Activated T-cell treated with anti-CD3 and anti-CD28 coated beads, Interleukin-2, amount 50 U/mL, for 48 hours (primary cell): ENCODE measurements at regions not wholly inside any gene's neighbourhood (a gene's known extent, or its start where the extent isn't known, plus 50 kb on each side); places are given as distances from the start of the nearest gene placed in this dataset.
"Not testable (repeated sequence)": the region's sequence is repeated elsewhere in the genome, so short reads cannot be mapped to it uniquely, and the experiment has no call there.

ENCODE experiments used
- DNase-seq, 2 experiments: peaks; one replicate each; pipeline ENCODE4 v3.0.0-alpha.2; 2020

GRCh38 chr20:40896814-40897700 lies 131.6 kb upstream of the TOP1 start:
- DNase-seq = no peak

DNA sequence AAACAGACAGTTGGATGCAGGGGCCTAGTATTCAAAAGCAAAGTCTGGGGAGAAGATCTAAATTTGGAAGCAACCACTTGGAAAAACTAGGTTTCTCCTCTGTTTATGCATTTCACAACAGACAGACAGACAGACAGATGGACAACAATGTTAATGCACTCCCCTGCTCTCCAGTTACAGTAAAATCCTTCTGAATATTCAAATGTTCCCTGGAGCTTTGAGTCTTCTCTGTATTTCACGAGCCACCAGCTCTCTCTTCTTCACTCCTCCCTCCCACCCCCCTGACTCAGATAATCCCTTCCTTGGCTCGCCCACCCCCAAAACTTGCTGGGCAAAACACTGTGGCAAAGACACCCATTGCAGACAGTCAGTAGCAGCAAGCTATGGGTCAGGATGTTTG lies 129.3 kb upstream of the TOP1 start:
- no peak for DNase-seq

DNA sequence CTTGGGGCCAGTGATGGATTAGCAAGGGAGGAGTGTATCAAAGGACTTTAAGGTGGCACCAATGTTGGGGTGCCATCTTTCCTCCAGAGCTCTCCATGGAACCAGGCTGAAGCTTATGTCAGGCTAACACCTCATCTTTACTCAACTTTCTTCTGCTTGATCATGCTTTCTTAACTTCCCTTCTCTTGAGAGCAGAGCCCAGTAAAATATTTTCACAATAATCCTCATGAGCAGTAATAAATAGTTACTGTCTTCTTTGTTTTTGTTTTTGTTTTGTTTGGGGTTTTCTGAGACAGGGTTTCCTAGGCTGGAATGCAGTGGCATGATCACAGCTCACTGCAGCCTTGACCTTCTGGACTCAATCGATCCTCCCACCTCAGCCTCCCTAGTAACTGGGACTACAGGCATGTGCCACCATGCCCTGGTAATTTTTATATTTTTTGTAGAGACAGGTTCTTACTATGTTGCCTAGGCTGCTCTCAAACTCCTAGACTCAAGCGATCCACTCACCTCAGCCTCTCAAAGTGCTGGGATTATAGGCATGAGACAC lies 127.9 kb upstream of the TOP1 start:
- DNase-seq = no peak

GRCh38 chr20:40902661-40903060 lies 126.0 kb upstream of the TOP1 start:
- DNase-seq = no peak

- DNase-seq = no peak
Measured at GRCh38 chr20:40908309-40908708, 120.3 kb upstream of the TOP1 start.

DNA sequence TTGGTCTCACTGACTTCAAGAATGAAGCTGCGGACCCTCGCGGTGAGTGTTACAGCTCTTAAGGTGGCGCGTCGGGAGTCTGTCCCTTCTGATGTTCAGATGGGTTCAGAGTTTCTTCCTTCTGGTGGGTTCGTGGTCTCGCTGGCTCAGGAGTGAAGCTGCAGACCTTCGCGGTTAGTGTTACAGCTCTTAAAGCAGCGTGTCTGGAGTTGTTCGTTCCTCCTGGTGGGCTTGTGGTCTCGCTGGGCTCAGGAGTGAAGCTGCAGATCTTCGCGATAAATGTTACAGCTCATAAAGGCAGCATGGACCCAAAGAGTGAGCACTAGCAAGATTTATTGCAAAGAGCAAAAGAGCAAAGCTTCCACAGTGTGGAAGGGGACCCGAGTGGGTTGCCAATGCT lies 119.1 kb upstream of the TOP1 start:
- DNase-seq = not testable (repeated sequence)

- DNase-seq = not testable (repeated sequence)
Measured at GRCh38 chr20:40910436-40910835, 118.2 kb upstream of the TOP1 start.

GRCh38 chr20:40911152-40911551 lies 117.5 kb upstream of the TOP1 start:
- DNase-seq = not testable (repeated sequence)

DNA sequence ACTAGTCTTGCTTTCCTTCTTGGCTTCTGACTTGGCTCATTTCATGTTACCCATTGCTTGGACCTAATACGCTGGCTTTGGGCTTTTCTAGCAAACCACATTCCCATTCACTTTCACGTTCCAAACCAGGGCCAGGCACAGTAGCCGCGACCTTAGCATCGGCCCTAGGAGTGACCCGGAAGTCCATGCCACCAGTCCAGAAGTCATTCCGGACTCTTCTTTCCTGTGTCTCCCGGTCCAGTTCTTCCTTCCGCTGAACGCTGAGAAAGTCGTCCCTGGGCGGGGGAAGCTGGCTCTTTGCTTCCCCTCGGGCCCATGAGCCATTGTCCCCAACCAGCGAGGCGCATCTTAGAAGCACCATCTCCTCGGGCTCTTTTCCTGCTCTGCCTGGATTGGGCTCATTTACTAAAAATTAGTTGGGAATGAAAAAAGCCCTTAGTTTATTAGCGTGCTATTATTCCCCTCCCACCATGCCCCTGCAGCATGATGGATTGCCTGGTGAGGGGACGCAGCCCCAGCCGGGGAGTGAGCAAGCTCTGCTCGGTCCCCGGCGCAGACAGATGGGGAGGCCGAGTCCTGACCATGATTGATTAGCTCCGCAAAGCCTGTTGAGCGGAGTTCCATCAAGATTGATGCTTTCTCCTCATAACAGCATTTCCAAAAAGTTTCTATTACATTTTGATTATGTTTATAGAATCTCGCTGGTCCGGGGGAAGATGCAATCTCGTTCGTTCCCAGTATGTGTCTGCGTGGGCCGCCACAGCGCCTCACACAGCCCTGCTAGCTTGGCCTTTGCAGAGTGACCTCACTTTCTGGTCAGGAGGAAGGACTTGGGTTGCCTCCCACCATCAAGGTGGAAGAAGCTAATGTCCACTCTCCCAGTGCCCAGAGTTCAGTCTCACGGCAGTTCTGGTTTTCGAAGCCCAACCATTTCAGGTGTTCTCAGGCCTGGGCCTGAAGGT lies 115.1 kb upstream of the TOP1 start:
- no peak for DNase-seq

GRCh38 chr20:40915756-40916155 lies 112.9 kb upstream of the TOP1 start:
- no peak for DNase-seq

DNA sequence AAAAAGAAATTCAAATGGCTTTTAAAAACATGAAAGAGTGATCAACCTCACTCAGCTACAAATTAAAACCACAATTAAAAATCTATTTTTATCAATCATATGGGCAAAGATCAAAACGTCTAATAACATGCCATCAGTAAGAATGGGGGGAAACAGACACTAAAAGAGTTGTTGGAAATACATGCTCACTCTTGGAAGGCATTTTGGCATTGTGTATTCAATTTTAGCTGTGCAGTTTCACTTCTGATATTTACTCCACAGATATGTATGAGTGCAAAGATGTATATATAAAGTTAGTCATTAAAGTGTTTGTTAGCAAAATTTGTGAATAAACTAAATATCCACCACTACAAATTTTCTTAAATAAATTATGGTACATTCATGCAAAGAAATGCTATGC lies 112.3 kb upstream of the TOP1 start:
- DNase-seq = no peak

- DNase-seq = no peak
Measured at GRCh38 chr20:40920291-40920690, 108.3 kb upstream of the TOP1 start.

- DNase-seq = no peak
Measured at GRCh38 chr20:40922865-40923264, 105.8 kb upstream of the TOP1 start.

DNA sequence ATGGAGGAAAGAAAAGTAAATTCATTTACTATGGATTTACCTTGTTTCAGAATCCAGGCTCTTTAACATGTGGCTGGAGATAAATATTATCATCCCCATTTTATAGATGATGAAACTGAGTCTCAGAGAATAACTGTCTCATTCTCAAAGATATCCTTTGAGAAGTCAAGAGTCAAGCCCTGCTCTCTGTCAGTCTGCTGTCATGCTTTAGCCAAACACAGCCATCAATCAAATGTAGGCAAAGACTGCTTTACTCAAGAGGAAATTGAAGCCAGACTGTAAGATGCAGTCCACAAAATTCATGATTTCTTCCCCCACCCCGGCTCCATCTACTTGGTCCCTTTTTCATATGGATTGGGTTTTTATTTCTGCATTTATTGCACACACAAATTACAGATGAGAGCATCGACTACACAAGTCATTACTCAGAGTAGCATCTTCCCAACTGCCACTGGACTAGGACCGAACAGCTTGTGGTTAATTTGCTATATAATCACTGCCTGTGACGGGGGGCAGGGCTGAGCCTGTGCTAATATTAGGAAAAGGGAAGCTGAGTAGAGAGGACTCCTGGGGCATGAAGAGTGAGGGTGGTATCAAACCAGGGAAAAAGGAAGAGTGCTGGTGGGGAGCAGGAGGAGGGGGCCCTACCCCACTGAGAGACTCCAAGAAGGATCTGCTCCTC lies 102.7 kb upstream of the TOP1 start:
- DNase-seq = no peak

GRCh38 chr20:40926928-40927327 lies 101.7 kb upstream of the TOP1 start:
- DNase-seq = no peak

GRCh38 chr20:40930561-40930960 lies 98.1 kb upstream of the TOP1 start:
- DNase-seq = no peak

GRCh38 chr20:40931410-40932044 lies 97.1 kb upstream of the TOP1 start:
- no peak for DNase-seq

GRCh38 chr20:40932436-40932835 lies 96.2 kb upstream of the TOP1 start:
- no peak for DNase-seq

DNA sequence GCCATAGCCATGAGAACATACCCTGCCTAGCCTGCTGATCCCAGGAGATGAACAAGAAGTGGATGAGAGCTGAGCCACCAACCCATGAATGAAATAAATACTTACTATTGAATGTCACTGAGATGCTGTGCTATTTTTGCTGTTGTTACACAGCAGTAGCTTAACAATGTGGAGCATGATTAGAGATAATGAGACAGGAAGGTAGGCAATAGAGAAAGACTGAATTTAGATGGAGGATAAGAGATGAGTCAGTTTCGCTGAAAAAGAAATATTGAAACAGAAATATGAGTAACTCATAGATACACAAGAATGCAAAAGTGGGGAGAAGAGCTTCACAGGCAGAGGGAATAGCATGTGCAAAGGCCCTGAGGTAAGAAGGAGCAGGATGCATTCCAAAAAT lies 94.9 kb upstream of the TOP1 start:
- DNase-seq = no peak

- no peak for DNase-seq
Measured at GRCh38 chr20:40938020-40938419, 90.6 kb upstream of the TOP1 start.

DNA sequence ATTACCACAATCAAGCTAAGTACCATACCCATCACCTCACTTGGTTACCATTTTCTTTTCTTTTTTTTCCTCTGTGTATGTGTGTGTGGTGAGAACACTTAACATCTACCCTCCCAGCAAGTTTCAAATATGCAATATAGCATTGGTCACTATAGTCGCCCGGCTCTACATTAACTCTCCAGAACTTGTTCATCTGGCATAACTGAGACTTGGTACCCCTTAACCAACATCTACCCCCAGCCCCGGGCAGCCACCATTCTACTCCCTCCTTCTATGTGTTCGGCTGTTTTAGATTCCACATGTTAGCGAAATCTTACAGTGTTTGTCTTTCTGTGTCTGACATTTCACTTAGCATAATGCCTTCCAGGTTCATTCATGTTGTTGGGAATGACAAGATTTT lies 89.0 kb upstream of the TOP1 start:
- DNase-seq = no peak

DNA sequence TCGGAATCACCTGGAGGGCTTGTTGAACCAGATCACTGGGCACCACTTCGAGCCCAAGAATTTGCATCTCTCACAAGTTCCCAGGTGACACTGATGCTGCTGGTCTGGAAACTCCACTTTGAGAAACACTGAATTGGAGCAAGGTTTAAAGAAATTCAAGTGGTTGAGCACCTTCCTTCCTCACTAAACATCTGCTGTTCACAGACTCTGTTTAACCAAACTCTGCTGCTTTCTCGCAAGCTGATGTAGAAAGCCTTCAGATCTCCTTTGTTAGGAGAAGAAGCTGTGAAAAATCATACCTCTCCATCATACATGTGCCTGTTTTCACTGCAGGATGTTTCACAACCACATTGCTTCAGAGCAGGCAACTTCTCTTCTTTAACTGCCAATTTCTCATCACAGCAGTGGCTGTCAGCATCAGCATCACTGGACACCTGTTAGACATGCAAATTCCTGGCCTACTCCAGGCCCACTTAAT lies 87.5 kb upstream of the TOP1 start:
- no peak for DNase-seq
